ENCODE measurements at regions not wholly inside any gene's neighbourhood (a gene's known extent, or its start where the extent isn't known, plus 50 kb on each side); places are given as distances from the start of the nearest gene placed in this dataset.
"Not testable (repeated sequence)": the region's sequence is repeated elsewhere in the genome, so short reads cannot be mapped to it uniquely, and the experiment has no call there.

DNA sequence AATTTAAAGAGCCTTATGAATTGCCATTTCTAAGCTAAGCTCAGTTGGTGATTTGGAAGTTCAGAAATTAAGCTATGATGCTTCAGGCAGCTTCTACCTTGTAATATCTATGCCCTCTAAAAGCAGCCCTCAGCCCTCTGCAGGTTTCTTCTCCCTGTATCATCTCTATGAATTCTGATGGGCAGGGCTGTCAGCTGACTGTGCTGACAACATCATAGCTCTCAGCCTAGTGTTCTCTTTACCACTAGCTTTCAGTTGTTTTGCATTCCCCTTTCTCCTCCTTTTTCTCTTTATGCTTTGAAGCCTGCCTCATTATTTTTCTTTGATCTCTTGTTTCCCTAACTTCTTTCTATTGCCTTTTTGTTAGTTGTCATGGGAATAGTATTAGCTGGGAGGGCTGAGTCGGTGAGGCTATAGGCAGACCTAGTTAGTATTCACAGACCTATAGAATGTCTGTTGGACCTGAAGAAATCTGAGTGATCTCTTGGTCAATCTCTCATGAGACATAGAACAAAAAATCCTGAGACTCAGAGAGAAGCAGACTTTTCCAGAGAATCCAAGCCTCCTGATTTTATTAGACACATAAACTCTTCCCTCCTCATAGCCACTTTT lies 535.4 kb downstream of the RAB38 start:
- H3K27me3 ChIP-seq, result no peaks in the 10 kb centered on the region
- no peaks in the 10 kb centered on the region for H3K9me3 ChIP-seq
- WGBS, 2 donors, result 35 to 44% methylated on average over 1 of the region's 1 CpG
- DNase-seq (ENCODE audit: low spot score in 2 of 2), result no peak
- H3K27ac ChIP-seq, result no peak overlapping the region
- H3K4me1 ChIP-seq, result no peaks in the 10 kb centered on the region
- no peak for TF ChIP-seq POLR2A (IDR thresholded peaks at IDR 0.05)
- no peak for TF ChIP-seq EP300 (IDR thresholded peaks at IDR 0.05)
- TF ChIP-seq CTCF (IDR thresholded peaks at IDR 0.05), result no peak
- H3K4me3 ChIP-seq, result no peak overlapping the region
- no peaks in the 10 kb centered on the region for H3K36me3 ChIP-seq

GRCh38 chr11:87635001-87635400 lies 540.2 kb downstream of the RAB38 start:
- TF ChIP-seq CTCF (IDR thresholded peaks at IDR 0.05), result no peak
- no peak for TF ChIP-seq POLR2A (IDR thresholded peaks at IDR 0.05)
- TF ChIP-seq EP300 (IDR thresholded peaks at IDR 0.05), result no peak
- Histone ChIP-seq H3K27ac (no peak overlapping the region), H3K36me3 (no peaks in the 10 kb centered on the region), H3K9me3 (no peaks in the 10 kb centered on the region), H3K4me1 (no peaks in the 10 kb centered on the region), H3K4me3 (no peak overlapping the region), H3K27me3 (no peaks in the 10 kb centered on the region)
- WGBS, 2 donors, result 69 to 87% methylated on average over 5 of the region's 5 CpGs
- no peak for DNase-seq (ENCODE audit: low spot score in 2 of 2)

GRCh38 chr11:87634331-87634730 lies 540.9 kb downstream of the RAB38 start:
- DNase-seq (ENCODE audit: low spot score in 2 of 2), result no peak
- Histone ChIP-seq H3K4me1 (no peaks in the 10 kb centered on the region), H3K36me3 (no peaks in the 10 kb centered on the region), H3K4me3 (no peak overlapping the region), H3K9me3 (no peaks in the 10 kb centered on the region), H3K27me3 (no peaks in the 10 kb centered on the region), H3K27ac (no peak overlapping the region)
- 21 to 22% methylated on average over 3 of the region's 3 CpGs for WGBS, 2 donors
- TF ChIP-seq CTCF (IDR thresholded peaks at IDR 0.05) (no peak), EP300 (IDR thresholded peaks at IDR 0.05) (no peak), POLR2A (IDR thresholded peaks at IDR 0.05) (no peak)

GRCh38 chr11:87628957-87629356 lies 546.3 kb downstream of the RAB38 start:
- H3K27ac ChIP-seq, result no peak overlapping the region
- H3K4me1 ChIP-seq, result no peaks in the 10 kb centered on the region
- H3K9me3 ChIP-seq, result peaks cover 0 to 17% (median 0%) of the 10 kb centered on the region in 4 donors
- DNase-seq (ENCODE audit: low spot score in 2 of 2), result no peak
- H3K36me3 ChIP-seq, result no peaks in the 10 kb centered on the region
- H3K4me3 ChIP-seq, result no peak overlapping the region
- TF ChIP-seq CTCF (IDR thresholded peaks at IDR 0.05), result no peak
- TF ChIP-seq EP300 (IDR thresholded peaks at IDR 0.05), result no peak
- no peak for TF ChIP-seq POLR2A (IDR thresholded peaks at IDR 0.05)
- H3K27me3 ChIP-seq, result no peaks in the 10 kb centered on the region

DNA sequence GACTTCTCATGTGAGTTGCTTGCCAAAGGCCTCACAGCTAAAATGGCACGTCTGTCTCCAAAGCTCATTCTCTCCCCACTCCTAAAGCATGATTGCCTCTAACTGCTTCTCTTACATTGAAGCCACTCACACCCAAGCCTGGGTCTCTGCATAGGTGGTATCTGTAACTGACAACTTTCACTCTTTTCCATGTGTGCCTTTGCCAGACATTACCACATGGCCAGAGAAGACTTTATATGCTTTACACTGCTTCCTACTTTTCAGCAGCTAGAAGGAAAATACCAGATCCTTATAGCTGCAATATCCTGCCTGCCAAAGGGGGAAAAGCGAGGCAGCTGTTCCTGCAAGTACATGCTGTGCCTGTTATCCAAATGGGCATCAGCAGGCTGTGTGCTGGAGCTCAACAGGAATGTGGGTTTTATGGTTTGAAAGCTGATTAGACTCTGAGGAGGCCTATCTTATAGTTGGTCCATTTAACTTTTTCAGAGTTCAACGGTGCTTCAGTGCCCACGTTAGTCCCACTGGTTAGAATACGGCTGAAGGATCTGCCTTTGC lies 547.1 kb downstream of the RAB38 start:
- Histone ChIP-seq H3K4me1 (no peaks in the 10 kb centered on the region), H3K9me3 (peaks cover 0 to 21% (median 0%) of the 10 kb centered on the region in 4 donors), H3K4me3 (no peak overlapping the region), H3K36me3 (no peaks in the 10 kb centered on the region), H3K27me3 (no peaks in the 10 kb centered on the region), H3K27ac (no peak overlapping the region)
- no peak for DNase-seq (ENCODE audit: low spot score in 2 of 2)
- 40 to 49% methylated on average over 5 of the region's 5 CpGs for WGBS, 2 donors
- TF ChIP-seq EP300 (IDR thresholded peaks at IDR 0.05) (no peak), POLR2A (IDR thresholded peaks at IDR 0.05) (no peak), CTCF (IDR thresholded peaks at IDR 0.05) (no peak)

DNA sequence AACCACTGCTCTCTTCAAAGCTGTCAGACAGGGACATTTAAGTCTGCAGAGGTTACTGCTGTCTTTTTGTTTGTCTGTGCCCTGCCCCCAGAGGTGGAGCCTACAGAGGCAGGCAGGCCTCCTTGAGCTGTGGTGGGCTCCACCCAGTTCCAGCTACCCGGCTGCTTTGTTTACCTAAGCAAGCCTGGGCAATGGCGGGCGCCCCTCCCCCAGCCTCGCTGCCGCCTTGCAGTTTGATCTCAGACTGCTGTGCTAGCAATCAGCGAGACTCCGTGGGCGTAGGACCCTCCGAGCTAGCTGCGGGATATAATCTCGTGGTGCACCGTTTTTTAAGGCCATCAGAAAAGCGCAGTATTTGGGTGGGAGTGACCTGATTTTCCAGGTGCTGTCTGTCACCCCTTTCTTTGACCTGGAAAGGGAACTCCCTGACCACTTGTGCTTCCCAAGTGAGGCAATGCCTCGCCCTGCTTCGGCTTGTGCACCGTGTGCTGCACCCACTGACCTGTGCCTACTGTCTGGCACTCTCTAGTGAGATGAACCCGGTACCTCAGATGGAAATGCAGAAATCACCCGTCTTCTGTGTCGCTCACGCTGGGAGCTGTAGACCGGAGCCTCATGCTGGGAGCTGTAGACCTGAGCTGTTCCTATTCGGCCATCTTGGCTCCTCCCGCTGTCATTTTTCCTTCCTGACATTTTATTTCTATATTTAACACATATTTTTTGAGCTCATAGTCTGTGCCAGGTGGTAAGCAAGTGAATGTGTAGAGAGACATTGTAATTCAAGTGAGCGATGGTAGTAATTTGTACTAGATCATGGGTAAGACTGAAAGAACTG lies 551.5 kb downstream of the RAB38 start:
- DNase-seq (ENCODE audit: low spot score in 2 of 2); H3K4me3 ChIP-seq; H3K36me3 ChIP-seq; H3K4me1 ChIP-seq; H3K27ac ChIP-seq; H3K27me3 ChIP-seq: not testable (repeated sequence)
- H3K9me3 ChIP-seq, result peaks cover 0 to 24% (median 0%) of the 10 kb centered on the region in 4 donors
- WGBS, 2 donors, result 88 to 89% methylated on average over 19 to 22 of the region's 24 CpGs

Data from tibial nerve (tissue), 4 donors.